ENCODE measurements at regions not wholly inside any gene's neighbourhood (a gene's known extent, or its start where the extent isn't known, plus 50 kb on each side); places are given as distances from the start of the nearest gene placed in this dataset.

GRCh38 chr7:142308326-142308725 is 50.5 kb upstream of the PRSS58 start:
- intact Hi-C loops (cut with DNase I), result no loop called here

More at GRCh38 chr7:142308326-142308725, 50.5 kb upstream of the PRSS58 start:
- DNase-seq, result no peak
